ENCODE measurements at regions not wholly inside any gene's neighbourhood (a gene's known extent, or its start where the extent isn't known, plus 50 kb on each side); places are given as distances from the start of the nearest gene placed in this dataset.

- no peak for TF ChIP-seq CTCF (IDR thresholded peaks at IDR 0.05; ENCODE audit: insufficient read depth, low read depth, low read length)
- no peaks in the 10 kb centered on the region for H3K27me3 ChIP-seq (ENCODE audit: control insufficient read depth, insufficient read depth, low read length)
- no peak for DNase-seq (ENCODE audit: low read depth)
- POLR2A ChIA-PET: no interaction called here
- no peaks in the 10 kb centered on the region for H3K36me3 ChIP-seq (ENCODE audit: control insufficient read depth, insufficient read depth, low read length)
- H3K4me3 ChIP-seq (ENCODE audit: low read depth, low read length): no peak overlapping the region
- CTCF ChIA-PET: no interaction called here
These were observed 452.9 kb downstream of the TFAP2B start for GRCh38 chr6:51271615-51272014.

- H3K4me3 ChIP-seq (ENCODE audit: low read depth, low read length): no peak overlapping the region
- H3K36me3 ChIP-seq (ENCODE audit: control insufficient read depth, insufficient read depth, low read length): no peaks in the 10 kb centered on the region
- DNase-seq (ENCODE audit: low read depth): no peak
- H3K27me3 ChIP-seq (ENCODE audit: control insufficient read depth, insufficient read depth, low read length): no peaks in the 10 kb centered on the region
- ChIA-PET POLR2A (no interaction called here), CTCF (no interaction called here)
- no peak for TF ChIP-seq CTCF (IDR thresholded peaks at IDR 0.05; ENCODE audit: insufficient read depth, low read depth, low read length)
These were observed 454.7 kb downstream of the TFAP2B start for GRCh38 chr6:51273228-51273961.

- DNase-seq (ENCODE audit: low read depth): no peak
- ChIA-PET POLR2A (no interaction called here), CTCF (no interaction called here)
- H3K36me3 ChIP-seq (ENCODE audit: control insufficient read depth, insufficient read depth, low read length): no peaks in the 10 kb centered on the region
- no peaks in the 10 kb centered on the region for H3K27me3 ChIP-seq (ENCODE audit: control insufficient read depth, insufficient read depth, low read length)
- no peak overlapping the region for H3K4me3 ChIP-seq (ENCODE audit: low read depth, low read length)
- no peak for TF ChIP-seq CTCF (IDR thresholded peaks at IDR 0.05; ENCODE audit: insufficient read depth, low read depth, low read length)
These were observed 458.8 kb downstream of the TFAP2B start for GRCh38 chr6:51277474-51277873.

- no peak for TF ChIP-seq CTCF (IDR thresholded peaks at IDR 0.05; ENCODE audit: insufficient read depth, low read depth, low read length)
- DNase-seq (ENCODE audit: low read depth): no peak
- ChIA-PET POLR2A (no interaction called here), CTCF (no interaction called here)
- Histone ChIP-seq H3K36me3 (ENCODE audit: control insufficient read depth, insufficient read depth, low read length) (no peaks in the 10 kb centered on the region), H3K27me3 (ENCODE audit: control insufficient read depth, insufficient read depth, low read length) (no peaks in the 10 kb centered on the region), H3K4me3 (ENCODE audit: low read depth, low read length) (no peak overlapping the region)
These were observed 463.4 kb downstream of the TFAP2B start for GRCh38 chr6:51282026-51282425.

GRCh38 chr6:51283723-51284355 lies 465.2 kb downstream of the TFAP2B start:
- ChIA-PET CTCF (no interaction called here), POLR2A (no interaction called here)
- TF ChIP-seq CTCF (IDR thresholded peaks at IDR 0.05; ENCODE audit: insufficient read depth, low read depth, low read length): no peak
- H3K36me3 ChIP-seq (ENCODE audit: control insufficient read depth, insufficient read depth, low read length): no peaks in the 10 kb centered on the region
- H3K27me3 ChIP-seq (ENCODE audit: control insufficient read depth, insufficient read depth, low read length): no peaks in the 10 kb centered on the region
- DNase-seq (ENCODE audit: low read depth): no peak
- no peak overlapping the region for H3K4me3 ChIP-seq (ENCODE audit: low read depth, low read length)

Data from BJ (cell line).